Omental fat pad (tissue), 3 donors: ENCODE measurements at regions not wholly inside any gene's neighbourhood (a gene's known extent, or its start where the extent isn't known, plus 50 kb on each side); places are given as distances from the start of the nearest gene placed in this dataset.

ENCODE experiments used
- ATAC-seq: fragments of 150-250 bp; one replicate; pipeline ENCODE4 v1.9.1; 2016; ENCODE audit warnings: mild to moderate bottlenecking, moderate library complexity; ENCODE audit not compliant: low FRiP score
- DNase-seq: peaks from one replicate; pipeline ENCODE4 v3.0.0-alpha.2; 2019; ENCODE audit warnings: low spot score
- CTCF ChIP-seq, 3 donors: fragments of 450-650 bp; IDR thresholded peaks; one replicate each; pipeline ENCODE4 v1.5.1; 2016 to 2017; ENCODE audit warnings: antibody characterized with exemption in 3 of 3, mild to moderate bottlenecking in 3 of 3, moderate library complexity in 2 of 3

GRCh38 chr2:890214-890613 lies 60.4 kb upstream of the SNTG2 start:
- DNase-seq (no peak), ATAC-seq (no peak)
- TF ChIP-seq CTCF (IDR thresholded peaks at IDR 0.05): no peak

- no peak for DNase-seq
Measured at GRCh38 chr2:888906-889566, 61.6 kb upstream of the SNTG2 start.

GRCh38 chr2:888211-888801 lies 62.3 kb upstream of the SNTG2 start:
- no peak for DNase-seq
- no peak for ATAC-seq
- TF ChIP-seq CTCF (IDR thresholded peaks at IDR 0.05): no peak

More at GRCh38 chr2:888906-889566, 61.6 kb upstream of the SNTG2 start:
- no peak for TF ChIP-seq CTCF (IDR thresholded peaks at IDR 0.05)
- ATAC-seq: no peak

- ATAC-seq: no peak
Measured at GRCh38 chr2:887639-888038, 63.0 kb upstream of the SNTG2 start.

GRCh38 chr2:886072-887022 lies 64.3 kb upstream of the SNTG2 start:
- TF ChIP-seq CTCF (IDR thresholded peaks at IDR 0.05): no peak
- no peak for DNase-seq
- ATAC-seq: no peak

More at GRCh38 chr2:887639-888038, 63.0 kb upstream of the SNTG2 start:
- no peak for DNase-seq
- no peak for TF ChIP-seq CTCF (IDR thresholded peaks at IDR 0.05)

GRCh38 chr2:885230-886071 lies 65.2 kb upstream of the SNTG2 start:
- TF ChIP-seq CTCF (IDR thresholded peaks at IDR 0.05): no peak
- no peak for DNase-seq
- ATAC-seq: no peak
